Endodermal cell (in vitro differentiated cells): ENCODE measurements at regions not wholly inside any gene's neighbourhood (a gene's known extent, or its start where the extent isn't known, plus 50 kb on each side); places are given as distances from the start of the nearest gene placed in this dataset.
A peak's percentile ranks its signal among the peaks of the same experiment; 100 is the strongest.

Experiments used
- DNase-seq: peaks from one replicate; pipeline ENCODE4 v3.0.0-alpha.2; 2017
- H3K27ac ChIP-seq: 2 replicates; pipeline ENCODE4 v1.5.1; 2013; ENCODE audit warnings: mild to moderate bottlenecking, low read depth, low read length, moderate library complexity
- H3K27me3 ChIP-seq: 2 replicates; pipeline ENCODE4 v1.6.1; 2013; ENCODE audit warnings: mild to moderate bottlenecking, low read length, moderate library complexity; ENCODE audit not compliant: insufficient read depth, control insufficient read depth, poor library complexity, severe bottlenecking
- H3K36me3 ChIP-seq: 2 replicates; pipeline ENCODE4 v1.7.0; 2013; ENCODE audit warnings: mild to moderate bottlenecking, low read length, moderate library complexity; ENCODE audit not compliant: control insufficient read depth, insufficient read depth
- H3K4me1 ChIP-seq: one replicate; pipeline ENCODE4 v1.7.0; 2013; ENCODE audit warnings: low read length; ENCODE audit not compliant: control insufficient read depth, insufficient read depth
- H3K4me3 ChIP-seq: 2 replicates; pipeline ENCODE4 v1.5.1; 2013; ENCODE audit warnings: mild to moderate bottlenecking, low read length, moderate library complexity
- H3K9ac ChIP-seq: 2 replicates; pipeline ENCODE4 v1.6.1; 2013; ENCODE audit warnings: mild to moderate bottlenecking, low read length, moderate library complexity; ENCODE audit not compliant: poor library complexity, severe bottlenecking; ENCODE audit errors: extremely low read depth
- H3K9me3 ChIP-seq: 2 replicates; pipeline ENCODE4 v1.6.1; 2013; ENCODE audit warnings: mild to moderate bottlenecking, low read length, moderate library complexity; ENCODE audit not compliant: control insufficient read depth
- H3K27ac Mint-ChIP-seq: 2 replicates; pipeline ENCODE4 v1.8.0; 2020; ENCODE audit warnings: mixed read lengths
- H3K27me3 Mint-ChIP-seq: 2 replicates; pipeline ENCODE4 v1.8.0; 2021; ENCODE audit warnings: mild to moderate bottlenecking, mixed read lengths; ENCODE audit not compliant: insufficient read depth
- H3K36me3 Mint-ChIP-seq: 2 replicates; pipeline ENCODE4 v1.8.0; 2020; ENCODE audit warnings: low read depth, mixed read lengths
- H3K4me1 Mint-ChIP-seq: 2 replicates; pipeline ENCODE4 v1.8.0; 2020; ENCODE audit warnings: mixed read lengths
- H3K4me3 Mint-ChIP-seq: 2 replicates; pipeline ENCODE4 v1.8.0; 2020; ENCODE audit warnings: mild to moderate bottlenecking, moderate library complexity, mixed read lengths
- H3K9me3 Mint-ChIP-seq: 2 replicates; pipeline ENCODE4 v1.8.0; 2020; ENCODE audit warnings: mild to moderate bottlenecking, mixed read lengths
- CTCF ChIP-seq: fragments of 200-600 bp; sonication (generic); conservative IDR thresholded peaks from 2 replicates; pipeline ENCODE4 v1.5.0; 2021; ENCODE audit warnings: antibody characterized with exemption, mild to moderate bottlenecking
- WGBS, 2 experiments: methylation state at CpG; one replicate each; pipeline versions ENCODE4 v1.1.5 to v1.1.7; 2013; ENCODE audit warnings: missing lambda C conversion rate in 2 of 2, mixed read lengths in 1 of 2; ENCODE audit not compliant: insufficient coverage in 1 of 2, insufficient read length in 1 of 2; 5-methylcytosine and 5-hydroxymethylcytosine counted together

GRCh38 chr15:97177151-97177577 lies 783.3 kb upstream of the ARRDC4 start:
- Mint-ChIP-seq H3K27me3 (peaks cover 2% of the 10 kb centered on the region), H3K4me1 (peaks cover 12% of the 10 kb centered on the region), H3K27ac (peak overlapping the region; percentile 69), H3K36me3 (no peaks in the 10 kb centered on the region), H3K4me3 (no peak overlapping the region), H3K9me3 (no peaks in the 10 kb centered on the region)
- no peaks in the 10 kb centered on the region for H3K4me1 ChIP-seq
- H3K27ac ChIP-seq: no peak overlapping the region
- TF ChIP-seq CTCF: no peak
- H3K9me3 ChIP-seq: no peaks in the 10 kb centered on the region
- no peaks in the 10 kb centered on the region for H3K27me3 ChIP-seq
- WGBS, 2 experiments: 55 to 58% methylated on average over 7 to 11 of the region's 11 CpGs
- no peaks in the 10 kb centered on the region for H3K36me3 ChIP-seq
- no peak overlapping the region for H3K9ac ChIP-seq
- peak; percentile 73 for DNase-seq
- no peak overlapping the region for H3K4me3 ChIP-seq

DNA sequence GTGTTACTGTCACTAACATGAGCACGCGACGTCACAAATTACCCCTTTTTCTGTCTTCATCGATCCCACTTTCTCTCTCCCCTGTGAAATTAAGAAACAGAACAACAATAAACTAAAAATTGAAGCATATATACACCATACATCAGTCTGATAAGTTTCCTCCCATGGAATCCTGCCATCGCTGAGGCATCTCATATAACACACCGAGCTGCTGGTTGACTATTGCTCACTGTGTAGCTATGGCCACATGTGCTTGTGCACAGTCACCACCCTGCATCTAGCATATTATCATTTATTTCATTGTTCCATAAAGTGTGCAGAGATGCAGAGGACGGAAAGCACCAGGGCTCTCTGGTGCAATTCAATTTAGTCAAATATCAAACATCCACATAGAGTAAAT lies 777.9 kb upstream of the ARRDC4 start:
- H3K4me1 Mint-ChIP-seq: peaks cover 4% of the 10 kb centered on the region
- no peaks in the 10 kb centered on the region for H3K36me3 ChIP-seq

GRCh38 chr15:97189162-97189780 lies 771.2 kb upstream of the ARRDC4 start:
- H3K36me3 Mint-ChIP-seq: no peaks in the 10 kb centered on the region
- Histone ChIP-seq H3K27ac (no peak overlapping the region), H3K4me3 (no peak overlapping the region), H3K4me1 (no peaks in the 10 kb centered on the region), H3K9me3 (no peaks in the 10 kb centered on the region), H3K9ac (no peak overlapping the region), H3K36me3 (no peaks in the 10 kb centered on the region), H3K27me3 (no peaks in the 10 kb centered on the region)
- H3K9me3 Mint-ChIP-seq: no peaks in the 10 kb centered on the region
- no peak for TF ChIP-seq CTCF
- H3K27ac Mint-ChIP-seq: no peak overlapping the region
- H3K4me3 Mint-ChIP-seq: no peak overlapping the region
- no peaks in the 10 kb centered on the region for H3K4me1 Mint-ChIP-seq
- WGBS, 2 experiments: 91 to 97% methylated on average over 3 of the region's 3 CpGs
- H3K27me3 Mint-ChIP-seq: no peaks in the 10 kb centered on the region
- no peak for DNase-seq

More for the DNA sequence above, 777.9 kb upstream of the ARRDC4 start:
- no peak for TF ChIP-seq CTCF
- Mint-ChIP-seq H3K4me3 (no peak overlapping the region), H3K27ac (no peak overlapping the region), H3K27me3 (no peaks in the 10 kb centered on the region), H3K36me3 (no peaks in the 10 kb centered on the region), H3K9me3 (no peaks in the 10 kb centered on the region)
- no peak overlapping the region for H3K4me3 ChIP-seq
- H3K27ac ChIP-seq: no peak overlapping the region
- no peak overlapping the region for H3K9ac ChIP-seq
- H3K27me3 ChIP-seq: no peaks in the 10 kb centered on the region
- 93% methylated on average over 3 to 7 of the region's 7 CpGs for WGBS, 2 experiments
- DNase-seq: no peak
- H3K4me1 ChIP-seq: no peaks in the 10 kb centered on the region
- no peaks in the 10 kb centered on the region for H3K9me3 ChIP-seq
